DMS79 treated with DMSO at 0.1 percent for 48 hours (cell line): ENCODE measurements at regions not wholly inside any gene's neighbourhood (a gene's known extent, or its start where the extent isn't known, plus 50 kb on each side); places are given as distances from the start of the nearest gene placed in this dataset.
"Not testable (repeated sequence)": the region's sequence is repeated elsewhere in the genome, so short reads cannot be mapped to it uniquely, and the experiment has no call there.

ENCODE experiments used
- DNase-seq: peaks from one replicate; lab custom pipeline; 2025; lab: John Stamatoyannopoulos, UW

- DNase-seq = no peak
These were observed 340.9 kb upstream of the SGCG start for GRCh38 chr13:22839603-22840530.

DNA sequence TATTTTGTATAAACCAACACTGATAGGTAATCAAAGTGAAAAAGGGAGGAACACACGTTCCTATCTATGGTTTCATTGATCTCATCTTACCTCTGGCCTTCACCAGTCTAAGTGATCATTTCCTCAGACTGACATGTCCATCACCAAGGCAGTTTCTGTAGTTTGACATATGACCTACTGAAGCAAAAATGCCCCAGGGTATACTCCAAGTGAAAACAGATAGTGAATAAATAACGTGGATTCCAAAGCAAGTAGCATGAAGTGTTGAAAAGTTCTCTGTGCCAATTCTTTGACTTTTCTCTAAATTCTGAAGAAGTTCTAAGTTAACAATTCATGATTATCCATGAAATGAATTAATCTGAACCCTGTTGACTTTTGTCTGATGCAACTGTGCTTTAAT is 334.2 kb upstream of the SGCG start:
- DNase-seq = no peak

- no peak for DNase-seq
These were observed 332.2 kb upstream of the SGCG start for GRCh38 chr13:22848539-22849052.

DNA sequence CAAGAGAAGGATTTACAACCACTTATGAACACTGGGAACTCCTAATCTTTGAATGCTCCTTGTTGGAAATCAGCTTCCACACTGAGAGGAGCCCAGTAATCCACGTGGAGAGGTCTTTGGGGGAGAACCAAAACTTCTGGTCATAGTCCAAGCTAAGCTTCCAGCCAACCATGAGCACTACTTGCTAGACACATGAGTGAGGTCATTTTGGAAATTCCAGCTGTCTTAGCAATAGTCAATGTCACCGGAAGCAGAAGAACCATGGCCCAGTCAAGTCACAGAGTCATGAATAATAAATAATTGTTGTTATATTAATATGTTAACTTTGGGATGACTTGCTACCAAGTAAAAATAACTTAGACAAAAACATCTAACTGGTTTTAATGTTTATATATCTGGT is 324.9 kb upstream of the SGCG start:
- no peak for DNase-seq

- DNase-seq = not testable (repeated sequence)
These were observed 321.8 kb upstream of the SGCG start for GRCh38 chr13:22858980-22859379.

- not testable (repeated sequence) for DNase-seq
These were observed 321.4 kb upstream of the SGCG start for GRCh38 chr13:22859411-22859810.

- no peak for DNase-seq
These were observed 318.8 kb upstream of the SGCG start for GRCh38 chr13:22861958-22862466.

- no peak for DNase-seq
These were observed 318.3 kb upstream of the SGCG start for GRCh38 chr13:22862478-22862877.

- no peak for DNase-seq
These were observed 314.6 kb upstream of the SGCG start for GRCh38 chr13:22866221-22866620.

DNA sequence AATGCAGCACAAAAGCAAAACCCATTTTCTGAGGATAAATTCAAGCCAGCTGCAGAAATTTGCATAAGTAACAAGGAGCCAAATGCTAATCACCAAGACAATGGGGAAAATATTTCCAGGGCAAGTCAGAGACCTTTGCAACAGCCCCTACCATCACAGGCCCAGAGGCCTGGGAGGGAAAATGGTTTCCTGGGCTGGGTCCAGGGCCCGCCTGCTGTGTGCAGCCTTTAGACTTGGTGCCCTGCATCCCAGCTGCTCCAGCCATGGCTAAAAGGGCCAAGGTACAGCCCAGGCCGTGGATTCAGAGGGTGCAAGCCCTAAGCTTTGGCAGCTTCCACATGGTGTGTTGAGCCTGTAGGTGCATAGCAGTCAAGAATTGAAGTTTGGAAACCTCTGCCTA is 309.5 kb upstream of the SGCG start:
- DNase-seq = no peak

DNA sequence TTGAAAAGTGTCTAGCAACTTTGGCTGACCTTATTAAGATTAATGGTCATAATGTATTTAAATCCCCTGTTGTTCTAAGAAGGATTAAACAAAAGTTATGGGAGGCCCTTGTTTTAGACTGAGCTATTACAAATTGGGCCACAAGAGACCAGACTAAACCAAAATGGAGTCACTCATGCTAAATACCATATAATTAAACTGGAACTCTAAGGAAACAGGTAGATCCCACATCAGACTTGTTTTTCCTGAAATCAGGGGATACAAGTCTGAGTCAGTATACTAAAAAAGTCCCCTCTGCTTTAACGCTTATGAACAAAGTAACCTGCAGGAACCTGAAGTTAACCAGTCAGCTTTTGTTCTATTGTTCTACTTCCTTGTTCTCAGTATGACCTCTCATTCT is 305.9 kb upstream of the SGCG start:
- DNase-seq = no peak

DNA sequence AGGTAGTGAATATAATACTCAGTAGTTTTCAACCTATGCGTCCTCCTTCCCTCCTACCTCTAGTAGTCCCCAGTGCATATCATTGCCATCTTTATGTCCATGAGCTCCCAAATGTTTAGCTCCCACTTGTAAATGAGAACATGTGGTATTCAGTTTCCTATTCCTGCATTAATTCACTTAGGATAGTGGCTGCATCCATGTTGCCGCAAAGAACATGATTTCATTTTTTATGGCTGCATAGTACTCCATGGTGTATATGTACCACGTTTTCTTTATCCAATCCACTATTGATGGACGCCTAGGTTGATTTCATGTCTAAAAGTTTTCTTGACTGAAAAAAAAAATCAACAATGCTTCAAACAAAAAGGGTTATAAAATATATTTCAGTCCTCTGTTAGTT is 303.4 kb upstream of the SGCG start:
- no peak for DNase-seq

DNA sequence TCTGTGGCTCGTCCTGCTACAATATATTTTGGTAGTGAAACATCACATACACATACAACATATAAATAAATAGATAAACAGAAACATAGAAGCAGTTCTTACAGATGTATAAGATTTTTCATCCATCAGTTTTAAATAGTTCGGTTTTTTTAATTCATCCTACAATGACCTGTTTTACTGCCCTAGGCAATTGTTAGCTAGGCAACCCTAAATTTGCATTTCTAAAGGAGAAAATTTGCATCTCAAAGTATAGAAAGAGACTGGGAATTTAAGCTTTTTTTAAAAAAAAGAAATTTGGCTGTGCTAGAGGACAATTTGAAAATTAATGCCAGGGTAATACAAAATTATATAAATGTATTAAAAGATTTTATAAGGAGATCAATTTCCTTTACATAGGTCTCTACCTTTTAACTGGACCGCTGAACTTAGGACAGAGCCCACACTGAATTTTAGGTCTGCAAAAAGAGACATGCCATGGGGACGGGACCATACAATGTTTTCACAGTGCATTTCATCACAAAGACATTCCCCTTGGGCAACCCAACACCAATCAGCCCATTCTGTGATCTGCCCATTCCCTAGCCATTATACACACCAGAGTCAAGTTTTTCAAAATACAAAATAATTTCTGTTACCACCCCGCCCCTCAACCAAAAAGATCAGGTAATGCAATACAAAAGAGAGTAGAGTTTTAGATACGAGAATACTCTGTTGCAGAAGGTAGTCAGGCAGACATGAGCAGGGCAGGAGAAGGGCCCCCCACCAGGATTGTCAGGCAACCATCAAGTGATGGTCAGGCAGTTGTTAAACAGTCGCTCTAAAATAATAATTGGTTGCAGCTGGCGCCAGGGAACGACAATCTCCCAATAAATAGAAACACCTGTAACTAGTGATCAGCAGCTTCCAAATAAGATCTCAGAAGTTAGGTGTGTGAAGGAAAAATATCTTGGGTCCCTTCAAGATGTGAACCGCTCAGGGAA is 299.7 kb upstream of the SGCG start:
- no peak for DNase-seq

DNA sequence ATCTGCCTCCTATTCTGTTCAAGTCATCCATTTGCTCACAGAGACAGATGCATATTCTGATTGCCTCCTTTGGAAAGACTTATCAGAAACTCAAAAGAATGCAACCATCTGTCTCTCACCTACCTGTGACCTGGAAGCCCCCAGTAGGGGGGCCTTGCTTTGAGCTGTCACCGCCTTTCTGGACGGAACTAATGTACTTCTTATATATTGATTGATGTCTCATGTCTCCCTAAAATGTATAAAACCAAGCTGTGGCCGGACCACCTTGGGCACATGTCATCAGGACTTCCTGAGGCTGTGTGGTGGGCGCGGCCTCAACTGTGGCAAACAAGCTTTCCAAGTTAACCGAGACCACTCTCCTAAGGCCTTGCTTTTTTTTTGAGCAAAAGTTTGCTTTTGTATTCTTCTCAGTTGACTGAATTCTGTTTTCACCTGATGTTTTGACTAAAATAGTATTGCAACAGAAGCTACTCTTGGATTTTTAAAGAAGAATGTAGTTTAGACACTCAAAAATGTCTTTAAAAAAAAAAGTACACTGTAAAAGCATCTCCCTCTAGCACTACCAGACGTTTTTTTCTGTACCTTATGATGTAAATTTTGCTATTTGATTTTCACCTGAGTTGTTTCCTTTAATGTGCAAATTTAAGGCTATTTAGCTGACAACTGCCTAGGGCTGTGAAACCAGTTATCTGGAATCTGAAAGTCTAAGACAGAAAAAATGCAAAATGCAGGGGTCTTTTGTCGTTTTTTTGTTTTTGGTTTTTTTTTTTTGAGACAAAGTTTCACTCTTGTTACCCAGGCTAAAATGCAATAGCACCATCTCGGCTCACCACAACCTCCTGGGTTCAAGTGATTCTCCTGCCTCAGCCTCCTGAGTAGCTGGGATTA is 298.8 kb upstream of the SGCG start:
- DNase-seq = not testable (repeated sequence)

GRCh38 chr13:22883262-22883840 is 297.4 kb upstream of the SGCG start:
- DNase-seq = no peak

DNA sequence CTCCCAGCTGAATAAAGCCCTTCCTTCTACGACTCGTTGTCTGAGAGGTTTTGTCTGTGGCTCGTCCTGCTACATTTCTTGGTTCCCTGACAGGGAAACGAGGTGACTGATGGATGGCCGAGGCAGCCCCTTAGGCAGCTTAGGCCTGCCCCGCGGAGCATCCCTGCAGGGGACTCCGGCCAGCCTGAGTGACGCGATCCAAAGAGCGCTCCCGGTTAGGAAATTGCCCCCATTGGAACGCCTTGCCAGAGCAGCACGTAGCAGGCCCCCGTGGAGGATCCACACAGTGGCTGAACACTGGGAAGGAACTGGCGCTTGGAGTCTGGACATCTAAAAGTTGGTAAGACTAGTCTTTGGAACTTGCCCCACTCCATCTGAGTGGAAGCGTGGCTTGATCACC is 296.8 kb upstream of the SGCG start:
- DNase-seq = no peak

DNA sequence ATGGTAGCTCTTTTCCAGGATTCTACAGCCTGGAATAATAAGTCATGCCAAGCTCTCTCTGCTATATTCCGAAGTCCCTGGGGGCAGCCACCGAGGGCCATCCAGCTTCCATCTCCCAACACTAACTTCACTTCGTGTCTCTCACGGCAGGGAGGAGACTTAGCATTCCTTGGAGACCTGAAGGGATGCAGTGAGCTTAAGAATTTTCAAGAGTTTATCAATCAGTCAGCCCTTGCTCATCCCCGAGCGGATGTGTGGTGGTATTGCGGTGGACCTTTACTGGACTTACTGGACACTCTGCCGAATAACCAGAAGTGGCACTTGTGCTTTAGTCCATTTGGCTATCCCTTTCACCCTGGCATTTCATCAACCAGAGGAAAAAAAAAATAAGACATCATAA is 294.7 kb upstream of the SGCG start:
- DNase-seq = not testable (repeated sequence)

DNA sequence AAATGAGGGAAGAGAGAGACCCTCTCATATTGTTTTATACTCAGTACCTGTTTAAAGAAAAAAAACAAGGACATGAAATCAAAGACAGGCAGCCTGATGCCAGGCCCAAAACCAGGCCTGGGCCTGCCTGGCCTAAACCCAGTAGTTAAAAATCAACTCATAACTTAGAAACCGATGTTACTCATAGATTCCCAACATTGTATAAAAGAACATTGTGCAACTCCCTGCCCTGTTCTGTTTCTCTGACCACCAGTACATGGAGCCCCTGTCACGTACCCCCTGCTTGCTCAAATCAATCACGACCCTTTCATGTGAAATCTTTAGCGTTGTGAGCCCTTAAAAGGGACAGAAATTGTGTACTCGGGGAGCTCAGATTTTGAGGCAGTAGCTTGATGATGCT is 291.4 kb upstream of the SGCG start:
- not testable (repeated sequence) for DNase-seq

DNA sequence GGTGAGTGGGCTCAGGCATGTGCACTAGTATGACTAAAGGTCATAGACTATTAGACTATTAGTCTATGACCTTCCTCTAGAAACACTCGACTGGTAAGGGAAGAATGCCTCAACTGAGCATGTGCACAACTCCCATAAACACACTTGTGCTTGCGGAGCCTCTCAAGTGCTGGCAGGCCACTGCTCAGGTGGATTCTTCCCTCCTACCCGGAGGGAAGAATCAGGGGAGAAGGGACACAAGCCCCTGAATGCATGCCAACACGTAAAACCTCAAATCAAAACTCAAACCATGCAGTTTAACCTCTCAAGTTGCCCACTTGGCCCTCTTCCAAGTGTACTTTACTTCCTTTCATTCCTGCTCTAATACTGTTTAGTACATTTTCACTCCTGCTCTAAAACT is 287.6 kb upstream of the SGCG start:
- peak; percentile 55 for DNase-seq

DNA sequence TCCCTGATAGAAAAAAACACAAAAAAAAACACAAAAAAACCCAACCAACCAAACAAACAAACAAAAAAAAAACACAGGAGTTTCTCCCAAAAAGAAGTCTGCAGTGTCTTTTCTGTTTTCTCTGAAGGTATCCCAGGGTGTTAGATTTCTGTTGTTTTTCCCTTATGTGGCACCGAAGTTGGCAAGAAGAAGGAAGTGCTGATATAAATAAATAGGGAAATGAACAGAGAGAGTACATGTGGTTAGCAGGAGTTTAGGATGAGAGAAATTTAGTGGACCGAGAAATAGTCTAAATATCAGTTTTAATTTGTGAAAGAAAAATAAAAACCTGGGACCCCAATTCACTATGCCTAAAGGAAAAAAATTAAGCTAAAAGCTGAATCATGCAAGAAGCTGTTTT is 287.0 kb upstream of the SGCG start:
- DNase-seq = no peak
